ENCODE measurements at regions not wholly inside any gene's neighbourhood (a gene's known extent, or its start where the extent isn't known, plus 50 kb on each side); places are given as distances from the start of the nearest gene placed in this dataset.

DNA sequence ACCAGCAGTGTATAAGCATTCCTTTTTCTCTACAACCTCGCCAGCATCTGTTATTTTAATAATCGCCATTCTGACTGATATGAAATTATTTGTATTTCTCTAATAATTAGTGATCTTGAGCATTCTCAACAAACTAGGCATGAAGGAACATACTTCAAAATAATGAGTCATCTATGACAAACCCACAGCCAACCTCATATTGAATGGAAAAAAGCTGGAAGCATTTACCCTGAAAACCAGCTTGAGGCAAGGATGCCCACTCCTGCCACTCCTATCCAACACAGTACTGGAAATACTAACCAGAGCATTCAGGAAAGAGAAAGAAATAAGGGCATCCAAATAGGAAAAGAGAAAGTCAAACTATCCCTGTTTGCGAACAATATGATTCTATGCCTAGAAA is 390.6 kb upstream of the ID4 start:
- no TSS peak for BruUV-seq (replicated peaks)
- POLR2A ChIA-PET (ENCODE audit: unreplicated experiment) = no interaction called here

More for the DNA sequence above, 390.6 kb upstream of the ID4 start:
- Histone ChIP-seq H3K79me1 (ENCODE audit: low read depth in 1 of 2, low read length in 2 of 2) (no peaks in the 10 kb centered on the region), H3K9ac (ENCODE audit: low read depth, low read length) (no peak overlapping the region), H4K20me1 (ENCODE audit: insufficient read depth, low read length) (no peaks in the 10 kb centered on the region), H3K18ac (ENCODE audit: low read depth, low read length) (no peak overlapping the region), H3K56ac (ENCODE audit: extremely low read depth, insufficient read depth, low read length) (no peak overlapping the region), H3K36me3 (ENCODE audit: control insufficient read depth, insufficient read depth, low read length) (no peaks in the 10 kb centered on the region), H3K4me2 (ENCODE audit: low read depth, low read length) (no peak overlapping the region), H2AFZ (replicated peaks; ENCODE audit: low read length, poor library complexity) (no peak overlapping the region), H3K9me1 (ENCODE audit: insufficient read depth, low read length) (no peaks in the 10 kb centered on the region), H2BK20ac (ENCODE audit: low read depth, low read length) (no peak overlapping the region), H3K27ac (ENCODE audit: insufficient read depth, low read length) (no peak overlapping the region), H4K91ac (ENCODE audit: insufficient read depth, low read depth, low read length) (no peak overlapping the region), H3K23ac (ENCODE audit: low read depth, low read length) (no peak overlapping the region), H2AK5ac (ENCODE audit: low read depth, low read length) (no peak overlapping the region), H2BK5ac (ENCODE audit: low read depth, low read length, poor library complexity, severe bottlenecking) (no peak overlapping the region), H3K4me3 (ENCODE audit: insufficient read depth, low read depth, low read length) (no peak overlapping the region), H3K9me3 (ENCODE audit: control insufficient read depth, insufficient read depth, low read length) (peaks cover 3% of the 10 kb centered on the region; the same call in 1 of the 2 replicates), H3K14ac (replicated peaks; ENCODE audit: low read depth, low read length) (no peak overlapping the region), H2AK9ac (replicated peaks; ENCODE audit: low read depth, low read length, poor library complexity) (no peak overlapping the region), H4K5ac (ENCODE audit: low read depth, low read length) (no peak overlapping the region), H3K4me1 (ENCODE audit: control insufficient read depth, insufficient read depth, low read length) (no peaks in the 10 kb centered on the region), H3K27me3 (ENCODE audit: control insufficient read depth, insufficient read depth, low read length) (no peaks in the 10 kb centered on the region), H2BK15ac (ENCODE audit: low read depth, low read length) (no peak overlapping the region), H3K4ac (ENCODE audit: low read depth, low read length) (no peak overlapping the region), H2BK120ac (ENCODE audit: low read depth, low read length) (no peak overlapping the region), H4K8ac (ENCODE audit: low read depth in 2 of 2, low read length in 2 of 2) (no peak overlapping the region)
- WGBS, 2 experiments (ENCODE audit: extremely low coverage in 2 of 2, insufficient read length in 1 of 2) = no CpG with 5 or more reads among the region's 3 CpGs
- ATAC-seq (ENCODE audit: low read depth) = no peak
- CTCF ChIA-PET = no interaction called here
- dilution Hi-C loops (cut with HindIII; ENCODE audit: low sequenced_read_pairs, unreplicated experiment) (no loop called here), intact Hi-C loops (cut with micrococcal nuclease) (no loop called here), in situ Hi-C loops (cut with MboI; ENCODE audit: low sequenced_read_pairs) (no loop called here)
- TF ChIP-seq FOS (IDR thresholded peaks at IDR 0.05; ENCODE audit: low read depth, low read length) = no peak
- TF ChIP-seq RCOR1 (IDR thresholded peaks at IDR 0.05; ENCODE audit: insufficient replicate concordance, low read length) = no peak
- TF ChIP-seq MAZ (IDR thresholded peaks at IDR 0.05; ENCODE audit: borderline replicate concordance, low read depth, low read length) = no peak
- no peak for TF ChIP-seq CHD1 (IDR thresholded peaks at IDR 0.05; ENCODE audit: low read depth, low read length)
- TF ChIP-seq, protein P1, sequence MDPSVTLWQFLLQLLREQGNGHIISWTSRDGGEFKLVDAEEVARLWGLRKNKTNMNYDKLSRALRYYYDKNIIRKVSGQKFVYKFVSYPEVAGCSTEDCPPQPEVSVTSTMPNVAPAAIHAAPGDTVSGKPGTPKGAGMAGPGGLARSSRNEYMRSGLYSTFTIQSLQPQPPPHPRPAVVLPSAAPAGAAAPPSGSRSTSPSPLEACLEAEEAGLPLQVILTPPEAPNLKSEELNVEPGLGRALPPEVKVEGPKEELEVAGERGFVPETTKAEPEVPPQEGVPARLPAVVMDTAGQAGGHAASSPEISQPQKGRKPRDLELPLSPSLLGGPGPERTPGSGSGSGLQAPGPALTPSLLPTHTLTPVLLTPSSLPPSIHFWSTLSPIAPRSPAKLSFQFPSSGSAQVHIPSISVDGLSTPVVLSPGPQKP (IDR thresholded peaks at IDR 0.05; ENCODE audit: borderline replicate concordance, low read depth, low read length) = no peak
- TF ChIP-seq RAD21 (IDR thresholded peaks at IDR 0.05; ENCODE audit: low read length) = no peak
- TF ChIP-seq BHLHE40 (IDR thresholded peaks at IDR 0.05; ENCODE audit: low read depth, low read length) = no peak
- no peak for TF ChIP-seq SMC3 (IDR thresholded peaks at IDR 0.05; ENCODE audit: low read depth, low read length)
- no peak for DNase-seq

All from IMR-90 (cell line).